GM18502 (cell line): ENCODE measurements at regions not wholly inside any gene's neighbourhood (a gene's known extent, or its start where the extent isn't known, plus 50 kb on each side); places are given as distances from the start of the nearest gene placed in this dataset.

Experiments
- ATAC-seq: cut with Tn5 transposase; IDR thresholded peaks from one replicate; pipeline ENCODE4 v1.9.1; 2021; ENCODE audit warnings: mild to moderate bottlenecking; ENCODE audit not compliant: unreplicated experiment, poor library complexity

DNA sequence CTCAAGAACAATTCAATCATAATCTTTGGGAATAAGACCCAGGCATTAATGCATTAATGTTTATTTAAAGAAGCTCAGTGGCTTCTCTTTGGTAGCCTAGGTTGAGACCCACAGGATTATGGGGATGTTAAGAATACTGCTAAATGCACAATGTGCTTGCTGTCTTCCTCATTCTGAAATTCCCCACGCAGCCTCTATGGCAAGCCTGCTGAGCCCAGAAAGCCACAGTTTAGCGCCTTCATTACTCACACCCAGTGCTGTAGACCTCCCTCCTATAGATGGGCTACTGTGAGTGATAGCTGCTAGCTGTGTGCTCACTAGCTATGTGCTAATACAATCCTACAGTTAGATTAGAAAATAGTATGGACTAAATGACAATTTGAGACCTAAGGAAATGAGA lies 90.6 kb downstream of the TNFSF13B start:
- ATAC-seq = no peak

DNA sequence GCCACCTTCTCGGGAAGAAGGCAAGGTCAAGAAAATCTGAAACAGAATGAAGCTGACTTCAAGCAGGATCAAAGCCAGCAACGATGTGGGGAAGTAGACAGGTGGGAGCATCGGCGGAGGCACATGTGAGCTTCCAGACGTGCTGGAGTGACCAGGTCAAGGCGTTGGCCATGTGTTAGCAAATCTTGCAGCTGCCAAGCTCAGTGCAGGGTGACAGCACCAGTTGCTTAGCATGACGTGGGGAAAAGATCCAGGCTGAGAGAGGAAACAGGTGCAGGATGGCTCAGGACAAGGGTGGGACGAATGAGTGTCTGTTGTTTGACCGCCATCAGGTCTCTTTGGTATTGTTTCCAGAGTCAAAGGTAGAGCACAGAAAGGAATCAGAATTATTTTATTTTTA lies 92.3 kb downstream of the TNFSF13B start:
- no peak for ATAC-seq

DNA sequence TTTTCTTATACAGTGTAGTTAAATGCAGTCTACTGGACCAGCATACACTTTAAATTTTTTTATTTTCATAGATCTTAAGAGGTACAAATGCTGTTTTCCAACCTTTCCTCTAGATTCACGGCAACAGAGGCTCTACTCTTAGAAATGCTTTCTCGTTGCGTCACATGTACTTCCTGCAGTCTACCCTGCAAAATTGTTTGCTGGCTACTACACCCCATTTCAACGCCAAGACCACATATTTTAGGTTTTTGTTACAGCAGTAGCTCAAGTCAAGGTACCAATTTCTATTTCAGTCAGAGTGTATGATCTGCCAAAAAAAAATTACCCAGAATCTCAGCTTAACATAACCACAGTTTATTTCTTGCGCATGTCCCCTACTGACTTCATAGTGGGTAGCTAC lies 94.1 kb downstream of the TNFSF13B start:
- no peak for ATAC-seq

DNA sequence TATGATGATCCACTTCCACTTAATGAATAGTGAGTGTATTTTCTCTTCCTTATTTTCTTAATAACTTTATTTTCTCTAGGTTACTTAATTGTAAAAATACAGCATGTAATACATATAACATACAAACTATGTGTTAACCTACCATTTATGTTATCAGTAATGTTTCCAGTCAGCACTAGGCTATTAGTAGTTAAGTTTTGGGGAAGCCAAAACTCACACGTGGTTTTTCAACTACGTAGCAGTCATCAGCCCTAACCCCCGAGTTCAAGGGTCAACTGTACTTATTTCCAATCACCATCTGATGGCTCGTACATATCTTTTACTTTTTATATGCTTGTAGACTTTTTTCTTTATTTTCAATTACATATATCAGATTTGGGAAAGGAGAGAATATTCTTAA lies 95.7 kb downstream of the TNFSF13B start:
- ATAC-seq = no peak

DNA sequence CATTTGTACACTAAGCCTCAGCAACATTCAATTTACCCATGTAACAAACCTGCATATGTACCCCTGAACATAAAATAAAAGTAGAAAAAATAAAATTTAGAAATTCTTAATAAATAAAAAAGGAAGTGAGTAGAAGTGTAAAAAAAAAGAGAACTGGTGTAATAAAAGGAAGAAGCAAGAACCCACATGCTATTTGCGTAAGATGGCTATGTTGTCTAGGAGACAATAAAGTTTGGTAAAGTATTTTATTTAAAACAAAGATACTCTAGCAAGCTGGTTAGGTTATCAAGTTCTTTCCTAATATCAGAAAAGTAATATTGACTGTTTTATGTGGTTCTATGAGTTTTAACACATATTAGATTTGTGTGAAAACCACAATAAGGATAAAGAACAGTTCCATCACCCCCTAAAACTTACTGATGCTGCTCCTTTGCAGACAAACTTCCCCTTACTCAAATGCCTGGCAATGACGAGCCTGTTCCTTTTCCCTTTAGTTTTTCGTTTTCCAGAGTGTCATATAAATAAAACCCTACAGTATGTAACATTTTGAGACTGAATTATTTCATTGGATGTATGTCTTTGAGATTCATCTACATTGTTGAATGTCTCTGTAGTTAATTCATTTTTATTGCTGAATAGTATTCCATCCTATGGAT lies 98.9 kb downstream of the TNFSF13B start:
- ATAC-seq = no peak

DNA sequence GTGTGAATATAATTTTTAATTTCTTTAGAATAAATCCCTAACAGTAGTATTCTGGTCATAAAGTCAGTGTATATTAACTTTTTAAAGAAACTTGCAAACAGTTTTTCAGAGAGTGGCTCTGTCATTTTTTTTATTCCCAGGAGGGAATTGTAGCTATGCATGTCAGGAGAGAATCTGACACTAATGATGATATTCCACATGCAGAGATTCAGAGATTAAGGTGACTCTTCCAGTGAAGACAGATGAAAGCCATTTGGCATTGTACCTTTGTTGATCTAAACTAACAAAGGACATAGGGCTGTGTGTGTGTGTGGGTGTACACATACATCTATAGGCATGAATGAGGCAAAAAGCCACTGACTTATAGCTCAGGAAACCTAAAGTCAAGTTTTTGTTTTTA lies 99.9 kb downstream of the TNFSF13B start:
- ATAC-seq = no peak

DNA sequence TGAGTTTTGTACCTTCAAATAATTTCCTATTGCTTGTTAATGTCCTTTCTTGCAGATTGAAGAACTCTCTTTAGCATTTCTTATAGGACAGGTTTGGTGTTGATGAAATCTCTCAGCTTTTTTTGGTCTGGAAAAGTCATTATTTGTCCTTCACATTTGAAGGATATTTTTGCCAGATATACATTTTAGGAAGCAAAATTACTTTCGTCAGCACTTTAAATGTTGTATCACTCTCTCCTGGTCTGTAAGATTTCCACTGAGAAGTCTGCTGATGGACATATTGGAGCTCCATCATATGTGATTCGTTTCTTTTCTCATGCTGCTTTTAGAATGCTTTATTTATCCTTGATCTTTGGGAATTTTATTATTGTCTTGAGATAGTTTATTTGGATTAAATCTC lies 105.5 kb downstream of the TNFSF13B start:
- ATAC-seq = no peak

DNA sequence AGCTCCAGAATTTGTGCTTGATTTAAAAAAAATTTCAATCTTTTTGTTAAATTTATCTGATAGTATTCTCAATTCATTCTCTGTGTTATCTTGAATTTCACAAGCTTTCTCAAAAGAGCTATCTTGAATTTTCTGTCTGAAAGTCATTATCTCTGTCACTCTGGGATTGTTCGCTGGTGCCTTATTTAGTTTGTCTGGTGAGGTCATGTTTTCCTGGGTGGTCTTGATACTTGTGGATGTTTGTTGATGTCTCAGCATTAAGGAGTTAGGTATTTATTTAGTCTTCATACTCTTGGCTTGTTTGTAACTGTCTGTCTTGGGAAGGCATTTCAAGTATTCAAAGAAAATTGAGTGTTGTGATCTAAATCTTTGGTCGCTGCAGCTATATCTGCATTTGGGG lies 106.3 kb downstream of the TNFSF13B start:
- no peak for ATAC-seq

DNA sequence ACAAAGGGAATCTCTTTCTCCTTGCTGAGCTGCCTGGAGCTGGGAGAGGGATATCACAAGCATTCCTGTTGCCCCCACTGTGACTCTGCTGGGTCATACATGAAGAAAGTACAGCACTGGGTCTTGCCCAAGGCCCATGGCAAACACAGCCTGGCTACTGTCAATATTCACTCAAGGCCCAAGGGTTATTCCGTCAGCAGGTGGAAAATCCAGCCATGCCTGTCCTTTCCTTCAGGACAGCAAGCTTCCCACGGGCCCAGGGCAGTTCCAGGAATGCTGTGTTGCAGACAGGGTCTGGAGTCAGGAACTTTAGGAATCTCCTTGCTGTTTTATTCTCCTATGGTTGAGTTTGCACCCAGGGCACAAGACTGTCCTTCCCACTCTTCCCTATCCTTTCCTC lies 106.8 kb downstream of the TNFSF13B start:
- ATAC-seq = no peak

DNA sequence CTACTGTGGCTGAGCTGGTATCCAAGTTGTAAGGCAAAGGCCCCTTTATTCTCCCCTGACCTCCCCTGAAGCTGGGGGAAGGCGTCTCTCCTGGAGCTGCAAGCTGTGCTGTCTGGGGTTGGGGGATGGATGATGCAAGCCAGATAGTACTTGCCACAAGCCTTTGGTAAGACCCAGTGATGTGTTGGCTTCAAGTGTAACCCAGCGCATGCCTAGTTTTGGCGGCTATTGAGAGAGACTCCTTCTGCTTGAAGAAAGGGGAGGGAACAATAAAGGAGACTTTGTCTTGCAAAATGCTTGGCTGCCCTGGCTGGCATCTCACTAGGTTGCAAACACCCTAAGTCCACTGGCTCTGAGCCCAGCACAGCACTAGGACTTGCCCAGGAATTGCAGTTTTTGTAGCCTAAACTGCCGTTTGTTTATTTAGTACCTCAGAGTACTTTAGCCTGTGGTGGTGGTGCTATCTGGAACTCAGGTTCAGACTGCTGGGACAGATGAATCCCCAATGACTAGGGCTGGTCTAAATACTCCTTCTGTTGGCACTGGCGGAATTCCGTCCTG lies 108.2 kb downstream of the TNFSF13B start:
- no peak for ATAC-seq

DNA sequence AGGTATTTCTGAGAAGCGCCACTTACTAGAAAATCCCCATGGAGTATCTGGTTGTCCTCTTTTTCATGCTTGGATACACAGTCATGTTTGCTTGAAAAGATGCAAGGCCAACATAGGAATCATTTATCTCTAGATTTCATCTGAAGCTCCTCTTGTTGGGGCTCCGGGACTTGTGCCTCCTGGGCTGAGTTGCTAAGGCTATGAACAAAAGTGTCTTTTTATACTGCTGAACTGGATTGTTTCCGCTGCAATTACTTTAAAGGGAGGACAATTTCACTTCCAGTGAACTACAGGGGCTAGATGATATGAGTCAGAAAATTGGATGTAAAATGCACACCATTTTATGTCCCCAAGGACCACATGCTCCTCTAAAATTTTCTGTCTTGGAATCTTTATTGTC lies 114.1 kb downstream of the TNFSF13B start:
- ATAC-seq = no peak

DNA sequence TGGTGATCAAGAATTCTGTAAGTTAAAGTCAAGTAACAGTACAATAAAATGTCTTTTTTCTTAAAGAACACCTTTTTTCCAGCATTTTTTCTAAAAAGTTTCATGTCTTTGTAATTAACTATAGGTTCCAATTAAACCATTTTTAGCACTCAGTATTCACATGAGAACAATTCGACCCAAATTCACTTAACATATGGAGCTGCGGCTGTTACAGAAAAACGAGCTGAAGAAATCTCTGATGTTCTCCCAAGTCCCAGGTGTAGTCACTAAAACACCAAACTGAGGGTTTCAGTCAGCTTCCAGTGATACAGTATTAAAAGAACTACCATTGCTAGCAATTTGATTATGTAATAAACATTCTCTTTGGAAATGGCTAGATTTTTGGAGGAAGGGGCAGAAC lies 117.6 kb downstream of the TNFSF13B start:
- no peak for ATAC-seq

DNA sequence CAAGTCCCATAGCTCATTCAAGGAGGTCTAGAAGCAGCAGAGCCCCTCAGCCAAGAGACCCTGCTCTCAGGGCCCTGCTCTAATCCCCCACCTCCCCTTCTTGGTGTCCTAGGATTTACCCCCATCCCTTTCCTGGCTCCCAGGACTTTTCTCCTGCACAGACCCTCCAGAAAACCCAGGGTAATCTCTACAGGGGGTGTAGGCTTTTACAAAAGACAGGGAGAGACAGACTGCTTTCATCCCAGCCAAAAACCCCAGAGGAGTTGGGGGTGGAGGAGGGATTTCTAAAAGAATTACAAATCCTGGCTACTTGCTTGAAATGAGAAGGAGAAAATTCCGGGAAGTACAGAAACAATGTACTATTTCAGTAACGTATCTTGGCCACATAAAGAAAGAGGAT lies 133.3 kb downstream of the TNFSF13B start:
- no peak for ATAC-seq

DNA sequence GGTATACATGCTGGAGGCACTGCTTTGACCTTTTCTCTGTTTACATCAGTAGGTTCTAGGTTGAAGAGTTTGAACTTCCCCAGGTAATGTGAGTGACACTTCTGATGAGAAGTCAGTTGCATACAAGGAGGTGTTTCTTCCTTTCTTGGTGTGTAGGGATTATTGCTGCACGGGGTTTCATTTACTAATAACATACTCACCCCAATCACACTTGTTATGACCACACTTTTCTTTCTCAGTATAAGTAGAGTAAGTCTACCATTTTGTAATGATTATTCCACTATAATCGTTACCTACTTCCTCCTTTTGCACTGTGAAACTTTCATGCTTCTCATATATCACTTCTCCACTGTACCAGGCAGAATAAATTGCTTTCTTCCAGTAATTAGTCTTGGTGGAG lies 138.0 kb downstream of the TNFSF13B start:
- ATAC-seq = peak; percentile 55

DNA sequence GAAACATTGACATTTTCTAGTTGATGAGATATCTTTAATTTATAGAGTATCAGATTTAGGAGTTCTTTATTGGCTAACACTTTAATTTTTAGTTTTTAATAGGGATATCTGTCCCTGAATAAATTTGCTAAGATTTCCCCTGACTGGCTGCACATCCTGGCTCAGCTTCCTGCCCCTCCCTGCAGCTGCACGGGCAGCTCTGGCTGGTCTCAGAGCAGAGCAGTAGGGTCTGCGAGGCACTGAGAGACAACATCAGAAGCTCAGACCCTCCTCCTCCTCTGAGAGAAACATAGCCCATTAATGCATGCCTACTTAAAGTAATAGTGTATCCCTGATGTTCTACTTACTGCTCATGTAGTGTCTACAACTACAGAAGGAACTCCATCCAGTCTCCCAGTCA lies 139.2 kb downstream of the TNFSF13B start:
- ATAC-seq = no peak

DNA sequence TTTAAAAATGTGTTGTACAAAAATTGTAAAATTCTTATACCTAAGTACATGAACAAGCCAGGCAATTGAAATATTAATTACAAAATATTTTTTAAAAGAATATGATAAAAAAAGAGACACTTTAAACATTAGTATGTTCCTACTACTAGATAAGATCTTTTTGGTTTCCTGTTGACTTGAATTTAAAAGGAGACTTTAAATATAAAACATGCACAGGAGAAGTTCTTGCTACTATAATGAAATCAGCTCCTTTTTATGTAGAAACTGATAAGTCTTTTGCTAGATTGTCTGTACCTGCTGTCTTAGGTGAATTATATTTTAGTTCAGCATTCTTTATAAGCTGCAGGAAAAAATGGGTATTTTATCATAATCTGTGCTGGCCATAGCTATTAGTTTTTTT lies 140.2 kb downstream of the TNFSF13B start:
- no peak for ATAC-seq

DNA sequence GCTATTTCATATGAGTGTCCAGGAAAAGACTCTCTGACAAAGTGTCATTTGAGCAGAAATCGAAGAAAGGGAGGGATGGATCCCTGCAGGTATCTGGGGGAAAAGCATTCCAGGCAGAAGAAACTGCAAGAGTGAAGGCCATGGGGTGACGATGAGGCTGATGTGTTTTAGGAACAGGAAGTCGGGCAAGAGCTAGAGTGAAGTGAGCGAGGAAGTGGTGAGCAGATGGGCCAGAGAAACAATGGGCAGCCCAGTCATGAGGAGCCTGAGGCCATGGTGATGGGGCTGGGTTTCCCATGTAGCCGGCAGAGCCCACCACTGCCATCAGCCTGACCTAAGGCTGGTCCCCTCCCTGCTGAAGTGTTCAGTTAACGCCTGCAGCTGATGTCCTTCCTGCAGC lies 150.2 kb downstream of the TNFSF13B start:
- no peak for ATAC-seq

DNA sequence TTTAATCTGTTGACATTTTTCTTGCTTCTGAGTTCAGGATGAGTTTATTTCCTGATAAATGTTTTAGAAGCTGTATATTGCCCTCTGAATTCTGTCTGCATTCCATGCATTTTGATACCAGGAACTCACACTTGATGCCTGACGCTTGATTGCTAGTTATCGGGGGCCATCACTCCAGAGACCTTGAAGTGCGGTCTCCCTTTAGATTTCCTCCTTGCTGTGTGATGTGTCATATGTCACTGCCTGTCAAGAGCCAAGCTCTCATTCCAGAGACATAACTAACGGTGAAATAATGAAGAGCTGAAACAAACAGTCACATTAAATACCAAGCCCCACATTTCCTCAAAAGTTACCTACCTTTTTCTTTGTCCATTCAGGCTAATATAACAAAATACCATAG lies 155.5 kb downstream of the TNFSF13B start:
- no peak for ATAC-seq

DNA sequence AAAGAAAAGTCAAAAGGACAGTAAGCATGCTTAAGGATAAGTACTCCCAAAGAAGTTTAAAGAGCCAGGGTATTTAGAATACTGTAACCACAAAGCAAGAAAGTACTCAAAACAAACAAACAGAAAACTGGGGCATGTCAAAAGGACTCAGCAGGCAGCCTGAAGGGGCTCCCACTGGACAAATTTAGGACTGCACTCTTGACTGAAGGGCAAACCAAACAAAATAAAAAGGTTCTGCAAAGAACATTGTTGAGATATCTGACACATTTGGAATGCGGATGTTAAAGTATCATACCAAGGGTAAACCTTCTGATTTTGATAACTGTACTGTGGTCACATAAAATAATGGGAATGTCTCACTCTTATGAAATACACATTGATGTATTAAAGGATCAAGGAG lies 157.4 kb downstream of the TNFSF13B start:
- ATAC-seq = no peak

DNA sequence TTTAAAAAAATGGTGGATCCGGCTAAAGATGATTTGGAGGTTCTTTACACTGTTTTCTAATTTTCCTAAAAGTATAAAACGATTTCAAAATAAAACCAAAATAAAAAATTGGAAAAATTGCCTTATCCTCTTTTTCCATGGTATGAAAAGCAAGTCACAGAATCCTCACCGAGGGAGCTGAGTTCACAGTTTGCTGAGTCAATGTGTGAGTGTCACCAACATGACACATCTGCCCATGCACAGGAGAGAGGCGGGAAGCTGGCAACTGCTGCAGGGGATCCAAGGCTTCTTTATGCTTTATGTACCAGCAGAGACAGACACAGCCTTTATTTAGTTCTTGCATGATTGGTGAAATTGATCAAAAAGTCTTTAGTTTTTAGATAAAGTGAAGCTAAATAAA lies 157.8 kb downstream of the TNFSF13B start:
- ATAC-seq = no peak

DNA sequence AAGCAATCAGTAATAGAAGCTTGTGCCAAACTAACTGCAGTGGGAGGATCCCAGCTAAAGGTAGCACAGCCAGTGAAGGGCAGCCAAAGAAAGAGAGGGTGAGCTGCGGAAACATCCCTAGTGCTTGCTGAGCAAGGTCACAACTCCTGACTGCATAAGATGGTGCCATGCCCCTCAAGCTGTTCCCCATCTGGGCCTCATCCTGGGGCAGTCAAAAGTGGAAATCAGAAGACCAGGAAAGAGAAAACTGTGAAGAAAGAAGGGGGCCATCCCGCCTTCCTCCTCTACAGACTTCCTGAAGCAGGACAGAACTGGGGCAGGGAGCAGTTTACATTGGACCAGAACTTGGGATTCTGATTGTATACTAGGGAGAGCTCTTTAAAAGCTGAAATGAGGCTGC lies 159.2 kb downstream of the TNFSF13B start:
- no peak for ATAC-seq

DNA sequence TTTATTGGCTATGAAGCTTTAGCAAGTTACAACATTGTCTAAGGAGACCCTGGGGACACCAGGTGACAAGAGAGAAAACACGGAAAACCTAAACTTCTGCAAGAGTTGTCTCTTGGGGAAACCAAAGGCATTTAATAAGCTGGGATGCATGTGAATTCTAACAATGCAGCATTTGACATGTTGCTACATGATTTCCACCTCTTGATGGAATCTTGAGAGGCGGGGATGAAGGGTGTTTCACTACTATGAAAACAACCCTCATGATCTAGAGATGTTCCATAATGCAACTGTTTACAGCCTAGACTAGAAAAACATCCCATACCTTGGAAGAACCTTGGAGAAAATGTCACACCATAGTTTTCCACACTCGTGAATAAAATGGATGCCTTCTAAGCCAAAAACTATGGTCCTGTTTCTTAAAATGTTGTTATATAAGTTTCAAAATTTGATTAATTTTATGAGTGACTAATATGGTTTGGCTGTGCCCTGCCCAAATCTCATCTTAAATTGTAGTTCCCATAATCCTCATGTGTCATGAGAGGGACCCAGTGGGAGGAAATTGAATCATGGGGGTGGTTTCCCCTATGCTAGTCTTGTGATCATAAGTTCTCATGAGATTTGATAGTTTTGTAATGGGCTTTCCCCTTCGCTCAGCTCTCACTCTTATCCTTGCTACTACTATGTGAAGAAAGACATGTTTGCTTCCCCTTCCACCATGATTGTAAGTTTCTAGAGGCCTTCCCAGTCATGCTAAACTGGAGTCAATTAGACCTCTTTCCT lies 164.6 kb downstream of the TNFSF13B start:
- ATAC-seq = no peak
